Peyer's patch (tissue), 4 donors: ENCODE measurements at regions not wholly inside any gene's neighbourhood (a gene's known extent, or its start where the extent isn't known, plus 50 kb on each side); places are given as distances from the start of the nearest gene placed in this dataset.

Experiments used
- DNase-seq, 3 donors: peaks; one replicate each; pipeline ENCODE4 v3.0.0-alpha.2; 2017 to 2019
- H3K27ac ChIP-seq, 4 donors: fragments of 200-600 bp; sonication (generic); one replicate each; pipeline ENCODE4 v1.5.1; 2016 to 2019
- H3K27me3 ChIP-seq, 2 donors: fragments of 200-600 bp; sonication (generic); one replicate each; pipeline ENCODE4 v1.5.1; 2019
- H3K36me3 ChIP-seq, 3 donors: fragments of 200-600 bp; sonication (generic); one replicate each; pipeline ENCODE4 v1.5.1; 2016 to 2019
- H3K4me1 ChIP-seq, 4 donors: fragments of 200-600 bp; sonication (generic); one replicate each; pipeline ENCODE4 v1.5.1; 2016 to 2019
- H3K4me3 ChIP-seq, 4 donors: fragments of 200-600 bp; sonication (generic); 1 replicate in 3 of 4; 2 replicates in 1 of 4; pipeline ENCODE4 v1.5.1; 2016 to 2019; ENCODE audit warnings: mild to moderate bottlenecking in 1 of 4
- H3K9me3 ChIP-seq, 4 donors: fragments of 200-600 bp; sonication (generic); one replicate each; pipeline ENCODE4 v1.5.1; 2016 to 2019; ENCODE audit warnings: mild to moderate bottlenecking in 1 of 4
- POLR2A ChIP-seq, 2 donors: fragments of 450-650 bp; IDR thresholded peaks; one replicate each; pipeline ENCODE4 v1.5.1; 2017; ENCODE audit warnings: antibody characterized with exemption in 2 of 2, mild to moderate bottlenecking in 2 of 2, moderate library complexity in 2 of 2
- TF ChIP-seq, protein P1 (sequence below), 6 experiments: fragments of 450-650 bp in 4 of 6; fragments of 200-600 bp in 2 of 6; sonication (generic) in 1 of 6; IDR thresholded peaks; one replicate each; pipeline ENCODE4 v1.5.1; 2017 to 2019; ENCODE audit warnings: antibody characterized with exemption in 6 of 6, mild to moderate bottlenecking in 3 of 6, moderate library complexity in 1 of 6

GRCh38 chr9:23596913-23597634 is 229.0 kb downstream of the ELAVL2 start:
- Histone ChIP-seq H3K4me3 (no peak overlapping the region), H3K4me1 (no peaks in the 10 kb centered on the region), H3K9me3 (no peaks in the 10 kb centered on the region), H3K36me3 (no peaks in the 10 kb centered on the region), H3K27me3 (no peaks in the 10 kb centered on the region), H3K27ac (no peak overlapping the region)
- no peak for DNase-seq
- no peak for TF ChIP-seq POLR2A (IDR thresholded peaks at IDR 0.05)
- TF ChIP-seq, protein P1, sequence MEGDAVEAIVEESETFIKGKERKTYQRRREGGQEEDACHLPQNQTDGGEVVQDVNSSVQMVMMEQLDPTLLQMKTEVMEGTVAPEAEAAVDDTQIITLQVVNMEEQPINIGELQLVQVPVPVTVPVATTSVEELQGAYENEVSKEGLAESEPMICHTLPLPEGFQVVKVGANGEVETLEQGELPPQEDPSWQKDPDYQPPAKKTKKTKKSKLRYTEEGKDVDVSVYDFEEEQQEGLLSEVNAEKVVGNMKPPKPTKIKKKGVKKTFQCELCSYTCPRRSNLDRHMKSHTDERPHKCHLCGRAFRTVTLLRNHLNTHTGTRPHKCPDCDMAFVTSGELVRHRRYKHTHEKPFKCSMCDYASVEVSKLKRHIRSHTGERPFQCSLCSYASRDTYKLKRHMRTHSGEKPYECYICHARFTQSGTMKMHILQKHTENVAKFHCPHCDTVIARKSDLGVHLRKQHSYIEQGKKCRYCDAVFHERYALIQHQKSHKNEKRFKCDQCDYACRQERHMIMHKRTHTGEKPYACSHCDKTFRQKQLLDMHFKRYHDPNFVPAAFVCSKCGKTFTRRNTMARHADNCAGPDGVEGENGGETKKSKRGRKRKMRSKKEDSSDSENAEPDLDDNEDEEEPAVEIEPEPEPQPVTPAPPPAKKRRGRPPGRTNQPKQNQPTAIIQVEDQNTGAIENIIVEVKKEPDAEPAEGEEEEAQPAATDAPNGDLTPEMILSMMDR (IDR thresholded peaks at IDR 0.05) = no peak

DNA sequence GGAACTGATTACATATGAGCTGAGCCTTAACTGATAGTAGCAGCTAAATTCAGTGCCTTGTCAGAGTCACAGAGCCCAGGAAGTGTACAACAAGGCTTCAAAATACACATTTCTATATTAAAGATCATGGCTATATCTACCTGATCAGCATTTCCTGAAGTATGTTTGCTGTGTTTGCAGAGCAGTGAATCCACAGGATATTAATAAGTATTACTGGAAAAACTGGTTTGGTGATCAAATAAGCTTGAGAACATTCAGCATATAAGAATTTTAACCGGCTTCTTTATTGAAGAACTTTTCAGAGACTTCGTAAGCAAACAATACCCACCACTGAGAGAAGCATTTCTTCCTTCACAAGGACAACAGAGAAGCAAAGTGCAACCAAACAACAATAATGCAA is 227.0 kb downstream of the ELAVL2 start:
- no peak for TF ChIP-seq POLR2A (IDR thresholded peaks at IDR 0.05)
- TF ChIP-seq, protein P1 (IDR thresholded peaks at IDR 0.05) = no peak
- H3K27ac ChIP-seq = no peak overlapping the region
- H3K27me3 ChIP-seq = no peaks in the 10 kb centered on the region
- no peaks in the 10 kb centered on the region for H3K36me3 ChIP-seq
- H3K4me3 ChIP-seq = no peak overlapping the region
- no peaks in the 10 kb centered on the region for H3K4me1 ChIP-seq
- no peaks in the 10 kb centered on the region for H3K9me3 ChIP-seq
- no peak for DNase-seq

GRCh38 chr9:23603311-23603710 is 222.7 kb downstream of the ELAVL2 start:
- TF ChIP-seq, protein P1 (IDR thresholded peaks at IDR 0.05) = no peak
- TF ChIP-seq POLR2A (IDR thresholded peaks at IDR 0.05) = no peak
- Histone ChIP-seq H3K27ac (no peak overlapping the region), H3K36me3 (no peaks in the 10 kb centered on the region), H3K4me3 (no peak overlapping the region), H3K9me3 (no peaks in the 10 kb centered on the region), H3K4me1 (no peaks in the 10 kb centered on the region), H3K27me3 (no peaks in the 10 kb centered on the region)
- no peak for DNase-seq

DNA sequence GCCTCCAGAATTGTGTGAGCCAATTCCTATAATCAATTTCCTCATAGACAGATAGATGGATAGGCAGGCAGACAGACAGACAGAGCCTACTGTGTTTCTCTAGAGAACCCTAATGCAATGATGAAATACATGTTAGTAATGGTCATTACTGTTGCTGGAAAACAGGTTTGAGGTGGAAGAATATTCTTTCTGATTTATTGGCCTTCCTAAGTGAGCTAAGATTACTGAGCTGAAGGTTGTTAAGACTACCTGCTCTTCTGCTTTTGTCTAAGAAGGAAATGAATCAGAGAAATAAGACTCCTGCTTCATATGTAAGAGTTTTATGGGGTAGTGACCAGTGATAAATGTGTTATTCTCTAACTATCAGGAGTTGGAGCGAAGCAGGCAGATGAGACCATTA is 219.9 kb downstream of the ELAVL2 start:
- H3K4me3 ChIP-seq = no peak overlapping the region
- no peaks in the 10 kb centered on the region for H3K9me3 ChIP-seq
- DNase-seq = no peak
- no peaks in the 10 kb centered on the region for H3K4me1 ChIP-seq
- H3K27me3 ChIP-seq = no peaks in the 10 kb centered on the region
- TF ChIP-seq POLR2A (IDR thresholded peaks at IDR 0.05) = no peak
- TF ChIP-seq, protein P1 (IDR thresholded peaks at IDR 0.05) = no peak
- no peak overlapping the region for H3K27ac ChIP-seq
- no peaks in the 10 kb centered on the region for H3K36me3 ChIP-seq

- no peaks in the 10 kb centered on the region for H3K4me1 ChIP-seq
- H3K9me3 ChIP-seq = no peaks in the 10 kb centered on the region
- no peak for DNase-seq
- no peaks in the 10 kb centered on the region for H3K27me3 ChIP-seq
- no peaks in the 10 kb centered on the region for H3K36me3 ChIP-seq
- TF ChIP-seq POLR2A (IDR thresholded peaks at IDR 0.05) = no peak
- no peak overlapping the region for H3K27ac ChIP-seq
- H3K4me3 ChIP-seq = no peak overlapping the region
These were observed 217.6 kb downstream of the ELAVL2 start for GRCh38 chr9:23608456-23608855.

DNA sequence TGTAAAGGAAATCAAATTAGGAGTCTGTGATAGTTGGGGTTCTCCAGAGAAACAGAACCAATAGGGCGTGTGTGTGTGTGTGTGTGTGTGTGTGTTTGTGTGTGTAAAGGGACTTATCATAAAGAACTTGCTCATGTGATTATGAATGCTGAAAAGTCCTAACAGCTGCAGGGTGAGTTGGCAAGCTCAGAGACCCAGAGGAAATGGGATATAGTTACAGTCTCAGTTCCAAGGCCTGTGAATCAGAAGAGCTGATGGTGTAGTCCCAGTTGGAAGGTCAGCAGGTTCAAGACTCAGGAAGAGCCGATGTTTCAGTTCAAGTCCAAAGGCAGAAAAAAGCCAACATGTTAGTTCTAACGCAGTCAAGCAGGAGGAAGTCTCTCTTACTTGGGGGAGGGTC is 214.2 kb downstream of the ELAVL2 start:
- H3K9me3 ChIP-seq = no peaks in the 10 kb centered on the region
- TF ChIP-seq POLR2A (IDR thresholded peaks at IDR 0.05) = no peak
- TF ChIP-seq, protein P1 (IDR thresholded peaks at IDR 0.05) = no peak
- H3K36me3 ChIP-seq = no peaks in the 10 kb centered on the region
- no peak overlapping the region for H3K27ac ChIP-seq
- H3K4me3 ChIP-seq = no peak overlapping the region
- no peaks in the 10 kb centered on the region for H3K4me1 ChIP-seq
- DNase-seq = no peak
- H3K27me3 ChIP-seq = no peaks in the 10 kb centered on the region
